ENCODE measurements at regions not wholly inside any gene's neighbourhood (a gene's known extent, or its start where the extent isn't known, plus 50 kb on each side); places are given as distances from the start of the nearest gene placed in this dataset.

GRCh38 chr2:236673126-236673822 is 103.6 kb downstream of the ACKR3 start:
- DNase-seq (ENCODE audit: low read depth) = no peak

GRCh38 chr2:236673823-236674185 is 104.2 kb downstream of the ACKR3 start:
- no peak for DNase-seq (ENCODE audit: low read depth)

- DNase-seq (ENCODE audit: low read depth) = no peak
These were observed 104.6 kb downstream of the ACKR3 start for GRCh38 chr2:236674238-236674637.

GRCh38 chr2:236674646-236675045 is 105.0 kb downstream of the ACKR3 start:
- no peak for DNase-seq (ENCODE audit: low read depth)

- DNase-seq (ENCODE audit: low read depth) = no peak
These were observed 105.4 kb downstream of the ACKR3 start for GRCh38 chr2:236675051-236675450.

GRCh38 chr2:236675526-236675925 is 105.9 kb downstream of the ACKR3 start:
- DNase-seq (ENCODE audit: low read depth) = no peak

- DNase-seq (ENCODE audit: low read depth) = no peak
These were observed 106.7 kb downstream of the ACKR3 start for GRCh38 chr2:236676136-236676873.

GRCh38 chr2:236677368-236677767 is 107.7 kb downstream of the ACKR3 start:
- no peak for DNase-seq (ENCODE audit: low read depth)

GRCh38 chr2:236678307-236678975 is 108.8 kb downstream of the ACKR3 start:
- no peak for DNase-seq (ENCODE audit: low read depth)

GRCh38 chr2:236679884-236680860 is 110.5 kb downstream of the ACKR3 start:
- DNase-seq (ENCODE audit: low read depth) = no peak

GRCh38 chr2:236682651-236683422 is 113.2 kb downstream of the ACKR3 start:
- DNase-seq (ENCODE audit: low read depth) = no peak

- DNase-seq (ENCODE audit: low read depth) = no peak
These were observed 115.1 kb downstream of the ACKR3 start for GRCh38 chr2:236684504-236685256.

GRCh38 chr2:236685361-236685760 is 115.7 kb downstream of the ACKR3 start:
- DNase-seq (ENCODE audit: low read depth) = no peak

- no peak for DNase-seq (ENCODE audit: low read depth)
These were observed 116.4 kb downstream of the ACKR3 start for GRCh38 chr2:236685979-236686520.

- DNase-seq (ENCODE audit: low read depth) = no peak
These were observed 116.9 kb downstream of the ACKR3 start for GRCh38 chr2:236686561-236686960.

- DNase-seq (ENCODE audit: low read depth) = no peak
These were observed 117.8 kb downstream of the ACKR3 start for GRCh38 chr2:236687296-236687965.

- no peak for DNase-seq (ENCODE audit: low read depth)
These were observed 118.5 kb downstream of the ACKR3 start for GRCh38 chr2:236688157-236688556.

GRCh38 chr2:236688563-236689392 is 119.2 kb downstream of the ACKR3 start:
- no peak for DNase-seq (ENCODE audit: low read depth)

- DNase-seq (ENCODE audit: low read depth) = no peak
These were observed 119.7 kb downstream of the ACKR3 start for GRCh38 chr2:236689393-236689700.

Data from activated T-cell treated with anti-CD3 and anti-CD28 coated beads for 48 hours (primary cell).